ENCODE measurements at regions not wholly inside any gene's neighbourhood (a gene's known extent, or its start where the extent isn't known, plus 50 kb on each side); places are given as distances from the start of the nearest gene placed in this dataset.

GRCh38 chr2:234570476-234570875 lies 73.6 kb upstream of the ARL4C start:
- no peak overlapping the region for H3K4me3 ChIP-seq (ENCODE audit: low read depth, low read length)
- H3K27me3 ChIP-seq (ENCODE audit: control insufficient read depth, insufficient read depth, low read length) = no peaks in the 10 kb centered on the region
- H3K36me3 ChIP-seq (ENCODE audit: control insufficient read depth, insufficient read depth, low read length) = no peaks in the 10 kb centered on the region
- no peak for TF ChIP-seq CTCF (IDR thresholded peaks at IDR 0.05; ENCODE audit: insufficient read depth, low read length, poor library complexity, severe bottlenecking)
- DNase-seq (ENCODE audit: low read depth) = no peak

GRCh38 chr2:234569776-234570430 lies 73.0 kb upstream of the ARL4C start:
- no peak for TF ChIP-seq CTCF (IDR thresholded peaks at IDR 0.05; ENCODE audit: insufficient read depth, low read length, poor library complexity, severe bottlenecking)
- Histone ChIP-seq H3K4me3 (ENCODE audit: low read depth, low read length) (no peak overlapping the region), H3K36me3 (ENCODE audit: control insufficient read depth, insufficient read depth, low read length) (no peaks in the 10 kb centered on the region), H3K27me3 (ENCODE audit: control insufficient read depth, insufficient read depth, low read length) (no peaks in the 10 kb centered on the region)
- DNase-seq (ENCODE audit: low read depth) = no peak

GRCh38 chr2:234566622-234567021 lies 69.7 kb upstream of the ARL4C start:
- no peak overlapping the region for H3K4me3 ChIP-seq (ENCODE audit: low read depth, low read length)
- H3K36me3 ChIP-seq (ENCODE audit: control insufficient read depth, insufficient read depth, low read length) = no peaks in the 10 kb centered on the region
- H3K27me3 ChIP-seq (ENCODE audit: control insufficient read depth, insufficient read depth, low read length) = no peaks in the 10 kb centered on the region
- no peak for TF ChIP-seq CTCF (IDR thresholded peaks at IDR 0.05; ENCODE audit: insufficient read depth, low read length, poor library complexity, severe bottlenecking)
- DNase-seq (ENCODE audit: low read depth) = no peak

GRCh38 chr2:234565842-234566619 lies 69.2 kb upstream of the ARL4C start:
- TF ChIP-seq CTCF (IDR thresholded peaks at IDR 0.05; ENCODE audit: insufficient read depth, low read length, poor library complexity, severe bottlenecking) = no peak
- no peaks in the 10 kb centered on the region for H3K36me3 ChIP-seq (ENCODE audit: control insufficient read depth, insufficient read depth, low read length)
- DNase-seq (ENCODE audit: low read depth) = no peak
- H3K4me3 ChIP-seq (ENCODE audit: low read depth, low read length) = no peak overlapping the region
- H3K27me3 ChIP-seq (ENCODE audit: control insufficient read depth, insufficient read depth, low read length) = no peaks in the 10 kb centered on the region

GRCh38 chr2:234565201-234565600 lies 68.3 kb upstream of the ARL4C start:
- TF ChIP-seq CTCF (IDR thresholded peaks at IDR 0.05; ENCODE audit: insufficient read depth, low read length, poor library complexity, severe bottlenecking) = no peak
- Histone ChIP-seq H3K36me3 (ENCODE audit: control insufficient read depth, insufficient read depth, low read length) (no peaks in the 10 kb centered on the region), H3K27me3 (ENCODE audit: control insufficient read depth, insufficient read depth, low read length) (no peaks in the 10 kb centered on the region), H3K4me3 (ENCODE audit: low read depth, low read length) (no peak overlapping the region)
- no peak for DNase-seq (ENCODE audit: low read depth)
